HG03139 (cell line): ENCODE measurements at regions not wholly inside any gene's neighbourhood (a gene's known extent, or its start where the extent isn't known, plus 50 kb on each side); places are given as distances from the start of the nearest gene placed in this dataset.
"Not testable (repeated sequence)": the region's sequence is repeated elsewhere in the genome, so short reads cannot be mapped to it uniquely, and the experiment has no call there.

ENCODE experiments used
- ATAC-seq: cut with Tn5 transposase; IDR thresholded peaks from one replicate; pipeline ENCODE4 v1.9.1; 2021; ENCODE audit not compliant: unreplicated experiment

- ATAC-seq, result not testable (repeated sequence)
Observed at GRCh38 chr1:243074224-243074623, 180.9 kb downstream of the CEP170 start.

- ATAC-seq, result not testable (repeated sequence)
Observed at GRCh38 chr1:243067056-243067455, 188.0 kb downstream of the CEP170 start.

GRCh38 chr1:243061965-243062364 is 193.1 kb downstream of the CEP170 start:
- not testable (repeated sequence) for ATAC-seq

GRCh38 chr1:243055510-243055909 is 199.6 kb downstream of the CEP170 start:
- not testable (repeated sequence) for ATAC-seq

- not testable (repeated sequence) for ATAC-seq
Observed at GRCh38 chr1:243055091-243055490, 200.0 kb downstream of the CEP170 start.

- ATAC-seq, result not testable (repeated sequence)
Observed at GRCh38 chr1:243054681-243055080, 200.4 kb downstream of the CEP170 start.

- not testable (repeated sequence) for ATAC-seq
Observed at GRCh38 chr1:243053048-243053447, 202.0 kb downstream of the CEP170 start.

- not testable (repeated sequence) for ATAC-seq
Observed at GRCh38 chr1:243050613-243051012, 204.5 kb downstream of the CEP170 start.

- not testable (repeated sequence) for ATAC-seq
Observed at GRCh38 chr1:243049716-243050115, 205.4 kb downstream of the CEP170 start.

GRCh38 chr1:243021365-243021764 is 233.7 kb downstream of the CEP170 start:
- not testable (repeated sequence) for ATAC-seq

GRCh38 chr1:243019030-243019635 is 235.9 kb downstream of the CEP170 start:
- ATAC-seq, result not testable (repeated sequence)

GRCh38 chr1:243010719-243011118 is 244.4 kb downstream of the CEP170 start:
- not testable (repeated sequence) for ATAC-seq

- ATAC-seq, result not testable (repeated sequence)
Observed at GRCh38 chr1:243001003-243001402, 254.1 kb downstream of the CEP170 start.

- ATAC-seq, result not testable (repeated sequence)
Observed at GRCh38 chr1:242992776-242993175, 262.3 kb downstream of the CEP170 start.

- ATAC-seq, result not testable (repeated sequence)
Observed at GRCh38 chr1:242985096-242985495, 270.0 kb downstream of the CEP170 start.

- not testable (repeated sequence) for ATAC-seq
Observed at GRCh38 chr1:242973341-242973740, 281.7 kb downstream of the CEP170 start.

- no peak for ATAC-seq
Observed at GRCh38 chr1:242966892-242967291, 288.2 kb downstream of the CEP170 start.

GRCh38 chr1:242959397-242959796 is 295.7 kb downstream of the CEP170 start:
- not testable (repeated sequence) for ATAC-seq

GRCh38 chr1:242954945-242955344 is 300.1 kb downstream of the CEP170 start:
- not testable (repeated sequence) for ATAC-seq

GRCh38 chr1:242946206-242946605 is 308.9 kb downstream of the CEP170 start:
- no peak for ATAC-seq

GRCh38 chr1:242936725-242937124 is 318.4 kb downstream of the CEP170 start:
- peak; percentile 68 for ATAC-seq

GRCh38 chr1:242924717-242925116 is 330.4 kb downstream of the CEP170 start:
- not testable (repeated sequence) for ATAC-seq

- ATAC-seq, result not testable (repeated sequence)
Observed at GRCh38 chr1:242923603-242924002, 331.5 kb downstream of the CEP170 start.
